Tibial nerve (tissue), 4 donors: ENCODE measurements at regions not wholly inside any gene's neighbourhood (a gene's known extent, or its start where the extent isn't known, plus 50 kb on each side); places are given as distances from the start of the nearest gene placed in this dataset.

Source experiments
- DNase-seq, 2 donors: peaks; one replicate each; pipeline ENCODE4 v3.0.0-alpha.2; 2019; ENCODE audit warnings: low spot score in 2 of 2
- H3K27ac ChIP-seq, 4 donors: fragments of 200-600 bp; sonication (generic) in 3 of 4; one replicate each; pipeline ENCODE4 v1.5.1; 2017 to 2019; ENCODE audit warnings: mild to moderate bottlenecking in 1 of 4
- H3K27me3 ChIP-seq, 2 donors: fragments of 200-600 bp; sonication (generic) in 1 of 2; one replicate each; pipeline versions ENCODE4 v1.5.1 to v1.6.0; 2017 to 2019
- H3K36me3 ChIP-seq, 3 donors: fragments of 200-600 bp; sonication (generic); one replicate each; pipeline ENCODE4 v1.5.1; 2018 to 2019
- H3K4me1 ChIP-seq, 4 donors: fragments of 200-600 bp; sonication (generic) in 3 of 4; one replicate each; pipeline ENCODE4 v1.5.1; 2017 to 2019
- H3K4me3 ChIP-seq, 4 donors: fragments of 200-600 bp; sonication (generic) in 3 of 4; one replicate each; pipeline ENCODE4 v1.5.1; 2017 to 2019; ENCODE audit warnings: mild to moderate bottlenecking in 1 of 4, moderate library complexity in 1 of 4
- H3K9me3 ChIP-seq, 4 donors: fragments of 200-600 bp; sonication (generic) in 3 of 4; one replicate each; pipeline ENCODE4 v1.5.1; 2017 to 2019
- EP300 ChIP-seq, 2 donors: sonication (generic); formaldehyde crosslinking; IDR thresholded peaks; one replicate each; pipeline ENCODE4 v1.6.1; 2017; ENCODE audit warnings: antibody characterized with exemption in 2 of 2, mild to moderate bottlenecking in 1 of 2
- POLR2A ChIP-seq, 2 donors: fragments of 450-650 bp; IDR thresholded peaks; one replicate each; pipeline ENCODE4 v1.6.1; 2017; ENCODE audit warnings: antibody characterized with exemption in 2 of 2, mild to moderate bottlenecking in 2 of 2, moderate library complexity in 2 of 2
- WGBS, 2 donors: methylation state at CpG; one replicate each; pipeline ENCODE4 v1.1.5; 2018; 5-methylcytosine and 5-hydroxymethylcytosine counted together
- TF ChIP-seq, protein P1 (sequence below), 5 experiments: fragments of 200-600 bp in 3 of 5; fragments of 450-650 bp in 2 of 5; sonication (generic) in 3 of 5; IDR thresholded peaks; one replicate each; pipeline ENCODE4 v1.5.1; 2016 to 2019; ENCODE audit warnings: antibody characterized with exemption in 5 of 5, mild to moderate bottlenecking in 3 of 5, moderate library complexity in 2 of 5

DNA sequence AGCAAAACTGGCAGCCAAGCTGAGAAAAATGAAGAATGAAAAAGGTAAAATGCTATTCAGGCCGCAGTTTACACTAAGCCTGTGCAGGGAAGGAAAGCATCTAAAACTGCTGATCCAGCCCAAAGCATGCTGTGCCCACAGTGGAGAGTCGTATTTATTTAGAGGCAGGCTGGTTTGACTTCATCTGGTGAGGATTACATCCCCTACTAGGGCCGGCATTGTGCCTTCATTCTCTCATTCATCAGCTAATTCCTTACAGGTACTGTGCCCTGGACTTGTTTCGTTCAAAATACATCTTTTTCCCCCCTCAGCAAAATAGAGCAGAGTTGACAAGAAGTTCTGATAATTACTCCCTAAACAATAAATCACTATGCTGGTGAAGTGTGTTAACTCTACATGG, 137.5 kb upstream of the DAP start:
- DNase-seq, result no peak
- Histone ChIP-seq H3K9me3 (no peaks in the 10 kb centered on the region), H3K27me3 (no peaks in the 10 kb centered on the region), H3K4me3 (no peak overlapping the region), H3K27ac (no peak overlapping the region), H3K36me3 (no peaks in the 10 kb centered on the region), H3K4me1 (peaks cover 0 to 5% (median 0%) of the 10 kb centered on the region in 4 donors)
- WGBS, 2 donors, result 67 to 77% methylated on average over 4 of the region's 4 CpGs
- no peak for TF ChIP-seq EP300 (IDR thresholded peaks at IDR 0.05)
- TF ChIP-seq POLR2A (IDR thresholded peaks at IDR 0.05), result no peak
- TF ChIP-seq, protein P1, sequence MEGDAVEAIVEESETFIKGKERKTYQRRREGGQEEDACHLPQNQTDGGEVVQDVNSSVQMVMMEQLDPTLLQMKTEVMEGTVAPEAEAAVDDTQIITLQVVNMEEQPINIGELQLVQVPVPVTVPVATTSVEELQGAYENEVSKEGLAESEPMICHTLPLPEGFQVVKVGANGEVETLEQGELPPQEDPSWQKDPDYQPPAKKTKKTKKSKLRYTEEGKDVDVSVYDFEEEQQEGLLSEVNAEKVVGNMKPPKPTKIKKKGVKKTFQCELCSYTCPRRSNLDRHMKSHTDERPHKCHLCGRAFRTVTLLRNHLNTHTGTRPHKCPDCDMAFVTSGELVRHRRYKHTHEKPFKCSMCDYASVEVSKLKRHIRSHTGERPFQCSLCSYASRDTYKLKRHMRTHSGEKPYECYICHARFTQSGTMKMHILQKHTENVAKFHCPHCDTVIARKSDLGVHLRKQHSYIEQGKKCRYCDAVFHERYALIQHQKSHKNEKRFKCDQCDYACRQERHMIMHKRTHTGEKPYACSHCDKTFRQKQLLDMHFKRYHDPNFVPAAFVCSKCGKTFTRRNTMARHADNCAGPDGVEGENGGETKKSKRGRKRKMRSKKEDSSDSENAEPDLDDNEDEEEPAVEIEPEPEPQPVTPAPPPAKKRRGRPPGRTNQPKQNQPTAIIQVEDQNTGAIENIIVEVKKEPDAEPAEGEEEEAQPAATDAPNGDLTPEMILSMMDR (IDR thresholded peaks at IDR 0.05), result no peak

DNA sequence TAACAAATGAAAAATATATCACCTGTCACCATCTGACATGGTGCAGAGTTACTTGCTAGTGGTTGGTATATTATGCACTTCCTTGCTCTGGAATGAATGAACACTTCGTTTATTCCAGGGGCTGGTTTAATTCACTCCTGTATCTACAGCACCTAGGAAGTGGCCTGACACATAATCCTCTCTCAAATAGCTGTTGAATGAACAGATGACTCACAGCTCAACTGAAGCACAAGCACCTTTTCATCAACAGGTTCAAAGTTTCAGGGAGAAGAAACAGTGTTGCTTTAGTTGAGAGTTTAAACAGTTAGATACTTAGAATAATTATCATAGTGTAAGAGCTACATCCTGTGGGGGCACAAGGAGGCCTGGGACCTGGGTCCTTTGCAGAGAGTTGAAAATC, 135.0 kb upstream of the DAP start:
- WGBS, 2 donors, result 73 to 91% methylated on average over 1 of the region's 1 CpG
- H3K9me3 ChIP-seq, result peaks cover 0 to 4% (median 1%) of the 10 kb centered on the region in 4 donors
- H3K27ac ChIP-seq, result no peak overlapping the region
- no peaks in the 10 kb centered on the region for H3K36me3 ChIP-seq
- H3K4me3 ChIP-seq, result no peak overlapping the region
- H3K27me3 ChIP-seq, result no peaks in the 10 kb centered on the region
- H3K4me1 ChIP-seq, result peaks cover 0 to 5% (median 0%) of the 10 kb centered on the region in 4 donors
- TF ChIP-seq POLR2A (IDR thresholded peaks at IDR 0.05) (no peak), EP300 (IDR thresholded peaks at IDR 0.05) (no peak)
- TF ChIP-seq, protein P1 (IDR thresholded peaks at IDR 0.05), result no peak
- DNase-seq, result no peak

- Histone ChIP-seq H3K9me3 (peaks cover 0 to 7% (median 2%) of the 10 kb centered on the region in 4 donors), H3K4me3 (no peak overlapping the region), H3K4me1 (peaks cover 0 to 5% (median 0%) of the 10 kb centered on the region in 4 donors), H3K27ac (no peak overlapping the region), H3K36me3 (no peaks in the 10 kb centered on the region), H3K27me3 (no peaks in the 10 kb centered on the region)
- 65 to 66% methylated on average over 9 of the region's 9 CpGs for WGBS, 2 donors
- no peak for DNase-seq
- TF ChIP-seq, protein P1 (IDR thresholded peaks at IDR 0.05), result no peak
- TF ChIP-seq POLR2A (IDR thresholded peaks at IDR 0.05), result no peak
- no peak for TF ChIP-seq EP300 (IDR thresholded peaks at IDR 0.05)
These were observed 133.5 kb upstream of the DAP start for GRCh38 chr5:10894445-10895054.

DNA sequence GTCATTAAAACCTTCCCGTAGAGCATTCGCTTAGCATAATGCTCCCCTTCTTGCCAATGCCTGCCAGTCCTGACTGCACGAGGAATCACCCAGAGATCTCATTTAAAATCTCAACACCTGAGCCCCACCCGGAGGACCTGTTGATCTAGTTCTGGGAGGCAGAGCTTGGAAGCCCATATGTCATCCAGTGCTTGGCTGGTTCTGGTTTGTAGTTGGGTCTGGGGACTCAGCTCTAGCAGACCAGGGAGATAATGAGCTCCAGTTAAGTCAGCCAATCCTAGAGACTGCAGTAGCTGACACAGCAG, 131.8 kb upstream of the DAP start:
- no peak for DNase-seq
- Histone ChIP-seq H3K4me3 (no peak overlapping the region), H3K4me1 (peaks cover 0 to 5% (median 0%) of the 10 kb centered on the region in 4 donors), H3K9me3 (peaks cover 0 to 7% (median 2%) of the 10 kb centered on the region in 4 donors), H3K36me3 (no peaks in the 10 kb centered on the region), H3K27ac (no peak overlapping the region), H3K27me3 (no peaks in the 10 kb centered on the region)
- TF ChIP-seq EP300 (IDR thresholded peaks at IDR 0.05) (no peak), POLR2A (IDR thresholded peaks at IDR 0.05) (no peak)
- TF ChIP-seq, protein P1 (IDR thresholded peaks at IDR 0.05), result no peak
- 93 to 96% methylated on average over 4 of the region's 4 CpGs for WGBS, 2 donors

DNA sequence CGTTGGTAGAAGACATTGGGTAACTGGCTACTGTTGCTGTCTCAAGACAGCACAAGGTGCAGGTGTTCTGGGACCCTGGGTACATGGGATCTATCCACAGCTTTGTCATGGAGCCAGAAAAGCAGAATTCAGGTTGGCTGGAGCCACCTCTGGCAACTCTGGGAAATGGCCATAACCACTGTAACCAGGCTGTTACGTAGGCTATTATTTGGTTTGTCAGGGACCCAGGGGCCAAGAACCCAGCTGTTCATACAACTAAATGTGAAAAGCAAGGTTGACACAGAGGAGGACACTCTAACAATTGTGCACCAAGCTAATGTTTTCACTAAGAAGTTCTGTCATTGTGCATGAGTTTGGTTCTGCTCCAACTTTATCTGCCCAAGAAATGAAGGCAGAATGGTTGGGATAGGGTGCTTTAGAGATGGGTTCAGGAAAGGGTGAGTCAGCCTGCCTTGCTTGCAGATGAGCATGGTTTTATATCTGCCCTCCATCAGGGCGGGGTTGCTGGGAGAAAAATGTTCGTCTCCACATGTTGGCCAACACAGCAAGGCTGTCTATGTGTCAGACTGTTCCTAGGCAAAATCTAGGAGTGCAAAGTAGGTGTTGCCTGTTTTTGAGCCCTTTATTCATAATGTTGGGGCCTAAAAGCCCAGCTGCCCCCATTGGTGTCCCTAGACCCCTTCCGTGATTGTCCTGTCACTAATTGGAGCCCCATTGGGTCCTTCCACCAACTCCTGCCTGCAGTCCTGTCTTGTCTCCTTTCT, 131.3 kb upstream of the DAP start:
- H3K27me3 ChIP-seq, result no peaks in the 10 kb centered on the region
- H3K4me3 ChIP-seq, result no peak overlapping the region
- DNase-seq, result no peak
- WGBS, 2 donors, result 84 to 86% methylated on average over 5 of the region's 5 CpGs
- peaks cover 0 to 7% (median 2%) of the 10 kb centered on the region in 4 donors for H3K9me3 ChIP-seq
- H3K36me3 ChIP-seq, result no peaks in the 10 kb centered on the region
- H3K4me1 ChIP-seq, result peaks cover 0 to 5% (median 0%) of the 10 kb centered on the region in 4 donors
- H3K27ac ChIP-seq, result no peak overlapping the region
- no peak for TF ChIP-seq POLR2A (IDR thresholded peaks at IDR 0.05)
- TF ChIP-seq EP300 (IDR thresholded peaks at IDR 0.05), result no peak
- TF ChIP-seq, protein P1 (IDR thresholded peaks at IDR 0.05), result no peak
